GM23338 (cell line): ENCODE measurements at regions not wholly inside any gene's neighbourhood (a gene's known extent, or its start where the extent isn't known, plus 50 kb on each side); places are given as distances from the start of the nearest gene placed in this dataset.

Experiments
- CREB1 ChIP-seq: fragments of 250-450 bp; sonication (Bioruptor Pico); IDR thresholded peaks from 2 replicates; pipeline ENCODE4 v1.5.0; 2020; ENCODE audit warnings: low read depth, mild to moderate bottlenecking, moderate library complexity
- CTCF ChIP-seq, 2 experiments: fragments of 200-600 bp in 1 of 2; sonication (generic) in 1 of 2; conservative IDR thresholded peaks; 2 replicates each; pipeline versions ENCODE4 v1.5.1 to v1.6.1; 2016 to 2017; ENCODE audit warnings: antibody characterized with exemption in 2 of 2, low read depth in 2 of 2, mild to moderate bottlenecking in 2 of 2, moderate library complexity in 1 of 2
- ETS1 ChIP-seq: IDR thresholded peaks from 2 replicates; pipeline ENCODE4 v1.6.1; 2016; ENCODE audit warnings: antibody characterized with exemption
- EZH2 ChIP-seq: fragments of 200-600 bp; sonication (generic); IDR thresholded peaks from one replicate; pipeline ENCODE4 v1.8.0; 2017; ENCODE audit warnings: antibody characterized with exemption, mild to moderate bottlenecking, low read depth; ENCODE audit not compliant: unreplicated experiment
- EZH2phosphoT487 ChIP-seq: fragments of 200-600 bp; sonication (generic); IDR thresholded peaks from one replicate; pipeline ENCODE4 v1.8.1; 2018; ENCODE audit warnings: antibody characterized with exemption; ENCODE audit not compliant: unreplicated experiment
- JUNB ChIP-seq: IDR thresholded peaks from one replicate; pipeline ENCODE4 v1.6.1; 2016; ENCODE audit warnings: antibody characterized with exemption; ENCODE audit not compliant: unreplicated experiment
- NANOG ChIP-seq: IDR thresholded peaks from 2 replicates; pipeline ENCODE4 v1.6.1; 2016; ENCODE audit warnings: antibody characterized with exemption, borderline replicate concordance
- POLR2AphosphoS5 ChIP-seq: IDR thresholded peaks from 2 replicates; pipeline ENCODE4 v1.6.1; 2016; ENCODE audit warnings: antibody characterized with exemption, low read depth
- REST ChIP-seq: IDR thresholded peaks from one replicate; pipeline ENCODE4 v1.6.1; 2018; ENCODE audit warnings: antibody characterized with exemption; ENCODE audit not compliant: unreplicated experiment
- STAT1 ChIP-seq: IDR thresholded peaks from one replicate; pipeline ENCODE4 v1.6.1; 2016; ENCODE audit warnings: antibody characterized with exemption; ENCODE audit not compliant: unreplicated experiment
- ZNF114 ChIP-seq: fragments of 250-450 bp; sonication (Bioruptor Pico); IDR thresholded peaks from 2 replicates; pipeline ENCODE4 v1.5.0; 2020; ENCODE audit warnings: mild to moderate bottlenecking, moderate library complexity
- ZNF462 ChIP-seq: fragments of 250-450 bp; sonication (Bioruptor Pico); IDR thresholded peaks from 2 replicates; pipeline ENCODE4 v1.5.0; 2020; ENCODE audit warnings: mild to moderate bottlenecking, moderate library complexity

GRCh38 chr16:82530883-82531282, 95.9 kb upstream of the CDH13 start:
- TF ChIP-seq CTCF (conservative IDR thresholded peaks at IDR 0.05; ENCODE audit: low read depth in 2 of 2) (no peak), EZH2 (no peak), CREB1 (CRISPR knock-in tag) (no peak), EZH2phosphoT487 (no peak), POLR2AphosphoS5 (no peak), REST (no peak), ZNF114 (no peak), JUNB (no peak), ETS1 (no peak), NANOG (no peak), ZNF462 (CRISPR knock-in tag) (no peak), STAT1 (no peak)
